ENCODE measurements at regions not wholly inside any gene's neighbourhood (a gene's known extent, or its start where the extent isn't known, plus 50 kb on each side); places are given as distances from the start of the nearest gene placed in this dataset.

- peak overlapping the region in 1 of 2 experiments; percentile 64; a peak in 2 of 4 replicates for H3K9ac ChIP-seq (ENCODE audit: insufficient read depth in 1 of 2, low read depth in 2 of 2, low read length in 2 of 2)
- intact Hi-C loops (cut with micrococcal nuclease): loop anchor here (2.0 to 5.0 kb wide), 4 partner anchors 48 to 198 kb away; no protein-coding TSS in a partner anchor
- no peaks in the 10 kb centered on the region for H3K36me3 ChIP-seq (ENCODE audit: control insufficient read depth, insufficient read depth, low read length)
- in situ Hi-C loops (cut with MboI): no loop called here
- no TSS peak for BruUV-seq (replicated peaks)
- H3K27me3 ChIP-seq (ENCODE audit: control insufficient read depth in 2 of 2, insufficient read depth in 2 of 2, low read length in 2 of 2): no peaks in the 10 kb centered on the region
- H3K27ac ChIP-seq (ENCODE audit: extremely low read depth, low read depth, low read length): peak overlapping the region; percentile 87
- DNase-seq (ENCODE audit: extremely low read depth in 1 of 4, low spot score in 3 of 4) (peak in 3 of 4 experiments; percentile 33 to 65 (median 48)), FAIRE-seq (peak; percentile 51), ATAC-seq (no peak)
- no peak overlapping the region; the same call in 1 of the 2 replicates for H3K4me2 ChIP-seq (ENCODE audit: insufficient read depth, low read length)
- no peak overlapping the region for H3K4me3 ChIP-seq
- H3K9me1 ChIP-seq (ENCODE audit: control insufficient read depth, insufficient read depth, low read length): no peaks in the 10 kb centered on the region
- H3K4me1 ChIP-seq (replicated peaks in 1 of 2; ENCODE audit: control insufficient read depth in 2 of 2, insufficient read depth in 2 of 2, low read length in 2 of 2): peaks cover under 1 to 53% of the 10 kb centered on the region in 2 experiments; a peak in 4 of 5 replicates
- no peaks in the 10 kb centered on the region for H3K9me3 ChIP-seq (replicated peaks; ENCODE audit: control insufficient read depth, insufficient read depth, low read depth, low read length)
- H3K79me2 ChIP-seq (ENCODE audit: control insufficient read depth, insufficient read depth, low read length): no peaks in the 10 kb centered on the region
- no peaks in the 10 kb centered on the region for H4K20me1 ChIP-seq (replicated peaks; ENCODE audit: control insufficient read depth, insufficient read depth, low read length)
- H2AFZ ChIP-seq (ENCODE audit: low read depth, low read length): peak overlapping the region; percentile 84
- ChIA-PET CTCF (ENCODE audit: low intra/inter-chr PET ratio) (no interaction called here), POLR2A (interaction anchor here (0.6 to 3.2 kb wide), 6 partner anchors 9 to 84 kb away, joined by 3 to 18 read pairs (median 5); partner anchors contain the start of gene CITED2)
- TF ChIP-seq ZNF184 (CRISPR knock-in tag; IDR thresholded peaks at IDR 0.05): no peak
- TF ChIP-seq ZNF551 (CRISPR knock-in tag; IDR thresholded peaks at IDR 0.05): no peak
- no peak for TF ChIP-seq KLF13 (tag; IDR thresholded peaks at IDR 0.05; ENCODE audit: borderline replicate concordance, low read depth)
- no peak for TF ChIP-seq BRD9 (IDR thresholded peaks at IDR 0.05; ENCODE audit: low read depth, partially characterized antibody)
- no peak for TF ChIP-seq ZNF398 (CRISPR knock-in tag; IDR thresholded peaks at IDR 0.05)
- no peak for TF ChIP-seq ZZZ3 (IDR thresholded peaks at IDR 0.05)
- no peak for TF ChIP-seq ZNF124 (CRISPR knock-in tag; IDR thresholded peaks at IDR 0.05)
- TF ChIP-seq, protein P1, sequence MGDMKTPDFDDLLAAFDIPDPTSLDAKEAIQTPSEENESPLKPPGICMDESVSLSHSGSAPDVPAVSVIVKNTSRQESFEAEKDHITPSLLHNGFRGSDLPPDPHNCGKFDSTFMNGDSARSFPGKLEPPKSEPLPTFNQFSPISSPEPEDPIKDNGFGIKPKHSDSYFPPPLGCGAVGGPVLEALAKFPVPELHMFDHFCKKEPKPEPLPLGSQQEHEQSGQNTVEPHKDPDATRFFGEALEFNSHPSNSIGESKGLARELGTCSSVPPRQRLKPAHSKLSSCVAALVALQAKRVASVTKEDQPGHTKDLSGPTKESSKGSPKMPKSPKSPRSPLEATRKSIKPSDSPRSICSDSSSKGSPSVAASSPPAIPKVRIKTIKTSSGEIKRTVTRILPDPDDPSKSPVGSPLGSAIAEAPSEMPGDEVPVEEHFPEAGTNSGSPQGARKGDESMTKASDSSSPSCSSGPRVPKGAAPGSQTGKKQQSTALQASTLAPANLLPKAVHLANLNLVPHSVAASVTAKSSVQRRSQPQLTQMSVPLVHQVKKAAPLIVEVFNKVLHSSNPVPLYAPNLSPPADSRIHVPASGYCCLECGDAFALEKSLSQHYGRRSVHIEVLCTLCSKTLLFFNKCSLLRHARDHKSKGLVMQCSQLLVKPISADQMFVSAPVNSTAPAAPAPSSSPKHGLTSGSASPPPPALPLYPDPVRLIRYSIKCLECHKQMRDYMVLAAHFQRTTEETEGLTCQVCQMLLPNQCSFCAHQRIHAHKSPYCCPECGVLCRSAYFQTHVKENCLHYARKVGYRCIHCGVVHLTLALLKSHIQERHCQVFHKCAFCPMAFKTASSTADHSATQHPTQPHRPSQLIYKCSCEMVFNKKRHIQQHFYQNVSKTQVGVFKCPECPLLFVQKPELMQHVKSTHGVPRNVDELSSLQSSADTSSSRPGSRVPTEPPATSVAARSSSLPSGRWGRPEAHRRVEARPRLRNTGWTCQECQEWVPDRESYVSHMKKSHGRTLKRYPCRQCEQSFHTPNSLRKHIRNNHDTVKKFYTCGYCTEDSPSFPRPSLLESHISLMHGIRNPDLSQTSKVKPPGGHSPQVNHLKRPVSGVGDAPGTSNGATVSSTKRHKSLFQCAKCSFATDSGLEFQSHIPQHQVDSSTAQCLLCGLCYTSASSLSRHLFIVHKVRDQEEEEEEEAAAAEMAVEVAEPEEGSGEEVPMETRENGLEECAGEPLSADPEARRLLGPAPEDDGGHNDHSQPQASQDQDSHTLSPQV (IDR thresholded peaks at IDR 0.05): no peak
- TF ChIP-seq, protein P2, sequence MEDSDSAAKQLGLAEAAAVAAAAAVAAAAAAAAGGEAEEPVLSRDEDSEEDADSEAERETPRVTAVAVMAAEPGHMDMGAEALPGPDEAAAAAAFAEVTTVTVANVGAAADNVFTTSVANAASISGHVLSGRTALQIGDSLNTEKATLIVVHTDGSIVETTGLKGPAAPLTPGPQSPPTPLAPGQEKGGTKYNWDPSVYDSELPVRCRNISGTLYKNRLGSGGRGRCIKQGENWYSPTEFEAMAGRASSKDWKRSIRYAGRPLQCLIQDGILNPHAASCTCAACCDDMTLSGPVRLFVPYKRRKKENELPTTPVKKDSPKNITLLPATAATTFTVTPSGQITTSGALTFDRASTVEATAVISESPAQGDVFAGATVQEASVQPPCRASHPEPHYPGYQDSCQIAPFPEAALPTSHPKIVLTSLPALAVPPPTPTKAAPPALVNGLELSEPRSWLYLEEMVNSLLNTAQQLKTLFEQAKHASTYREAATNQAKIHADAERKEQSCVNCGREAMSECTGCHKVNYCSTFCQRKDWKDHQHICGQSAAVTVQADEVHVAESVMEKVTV (CRISPR knock-in tag; IDR thresholded peaks at IDR 0.05): peak; percentile 5; the same call in 1 of the 2 replicates
- TF ChIP-seq MCM7 (IDR thresholded peaks at IDR 0.05): peak in 1 of 2 experiments; percentile 8; a peak in 1 of 4 replicates
- no peak for TF ChIP-seq PTRF (tag; IDR thresholded peaks at IDR 0.05)
- TF ChIP-seq BCOR (IDR thresholded peaks at IDR 0.05): no peak
- no peak for TF ChIP-seq SIN3B (IDR thresholded peaks at IDR 0.05; ENCODE audit: low read depth)
These were observed 75.2 kb upstream of the CITED2 start for GRCh38 chr6:139449611-139450000.

Data from K562 (cell line).